CD4-positive, alpha-beta T cell (primary cell): ENCODE measurements at regions not wholly inside any gene's neighbourhood (a gene's known extent, or its start where the extent isn't known, plus 50 kb on each side); places are given as distances from the start of the nearest gene placed in this dataset.

Source experiments
- ATAC-seq: fragments of 200-7000 bp; cut with Tn5 transposase; one replicate; pipeline ENCODE4 v1.10.0; 2022; ENCODE audit warnings: mild to moderate bottlenecking; ENCODE audit not compliant: poor library complexity
- CTCF ChIA-PET: fragments of 350-600 bp; sonication (Branson Sonifier 250); formaldehyde crosslinking; loops from one replicate; lab custom pipeline; 2021; ENCODE audit warnings: antibody characterized with exemption, inconsistent platforms; lab: Charles Lee
- POLR2A ChIA-PET: fragments of 350-600 bp; sonication (Branson Sonifier 250); formaldehyde crosslinking; loops from one replicate; lab custom pipeline; 2021; ENCODE audit warnings: antibody characterized with exemption, inconsistent platforms; lab: Charles Lee
- DNase-seq, 14 experiments: peaks; one replicate each; pipeline ENCODE4 v3.0.0-alpha.2; 2013 to 2020; ENCODE audit warnings: mixed read lengths in 2 of 14
- H3K27ac ChIP-seq, 2 donors: one replicate each; pipeline versions ENCODE4 v1.5.1 to v1.7.0; 2013; ENCODE audit warnings: low read length in 2 of 2, low read depth in 1 of 2, mild to moderate bottlenecking in 1 of 2
- H3K27me3 ChIP-seq, 2 experiments: 1 replicate in 1 of 2; 2 replicates in 1 of 2; pipeline versions ENCODE4 v1.6.1 to v1.7.0; 2013; ENCODE audit warnings: low read length in 2 of 2, control low read depth in 1 of 2, mild to moderate bottlenecking in 1 of 2, moderate library complexity in 1 of 2; ENCODE audit not compliant: insufficient read depth in 2 of 2, control insufficient read depth in 1 of 2
- H3K36me3 ChIP-seq: one replicate; pipeline ENCODE4 v1.6.1; 2013; ENCODE audit warnings: low read length, control low read depth; ENCODE audit not compliant: insufficient read depth
- H3K4me1 ChIP-seq: one replicate; pipeline ENCODE4 v1.6.1; 2013; ENCODE audit warnings: low read length, control low read depth; ENCODE audit not compliant: insufficient read depth
- H3K4me3 ChIP-seq: one replicate; pipeline ENCODE4 v1.5.1; 2013; ENCODE audit warnings: mild to moderate bottlenecking, low read length, moderate library complexity
- H3K9me3 ChIP-seq, 2 experiments: 1 replicate in 1 of 2; 2 replicates in 1 of 2; pipeline versions ENCODE4 v1.6.1 to v1.7.0; 2013; ENCODE audit warnings: low read length in 2 of 2, mild to moderate bottlenecking in 2 of 2, control low read depth in 1 of 2, moderate library complexity in 1 of 2; ENCODE audit not compliant: control insufficient read depth in 1 of 2, insufficient read depth in 1 of 2
- H3K27ac Mint-ChIP-seq: one replicate; pipeline ENCODE4 v1.8.0; 2020; ENCODE audit warnings: mixed read lengths
- H3K27me3 Mint-ChIP-seq: one replicate; pipeline ENCODE4 v1.8.0; 2021; ENCODE audit warnings: mixed read lengths
- H3K36me3 Mint-ChIP-seq: one replicate; pipeline ENCODE4 v1.8.0; 2021; ENCODE audit warnings: low read depth, mixed read lengths
- H3K4me1 Mint-ChIP-seq: one replicate; pipeline ENCODE4 v1.8.0; 2021; ENCODE audit warnings: low read depth, mixed read lengths
- H3K4me3 Mint-ChIP-seq: one replicate; pipeline ENCODE4 v1.8.0; 2020; ENCODE audit warnings: mild to moderate bottlenecking, mixed read lengths
- H3K9me3 Mint-ChIP-seq: one replicate; pipeline ENCODE4 v1.8.0; 2020; ENCODE audit warnings: mixed read lengths
- intact Hi-C, 2 experiments: fragments of 100-400 bp; cut with DNase I in 1 of 2; cut with micrococcal nuclease in 1 of 2; formaldehyde crosslinking; loops; one replicate each; pipeline versions ENCODE4 v1.15.1 to v1.9.0; 2023 to 2025; cut with DNase I, micrococcal nuclease
- TF ChIP-seq, protein P1 (sequence below): fragments of 200-600 bp; IDR thresholded peaks from one replicate; pipeline ENCODE4 v1.8.0; 2022; ENCODE audit warnings: antibody characterized with exemption, mild to moderate bottlenecking

DNA sequence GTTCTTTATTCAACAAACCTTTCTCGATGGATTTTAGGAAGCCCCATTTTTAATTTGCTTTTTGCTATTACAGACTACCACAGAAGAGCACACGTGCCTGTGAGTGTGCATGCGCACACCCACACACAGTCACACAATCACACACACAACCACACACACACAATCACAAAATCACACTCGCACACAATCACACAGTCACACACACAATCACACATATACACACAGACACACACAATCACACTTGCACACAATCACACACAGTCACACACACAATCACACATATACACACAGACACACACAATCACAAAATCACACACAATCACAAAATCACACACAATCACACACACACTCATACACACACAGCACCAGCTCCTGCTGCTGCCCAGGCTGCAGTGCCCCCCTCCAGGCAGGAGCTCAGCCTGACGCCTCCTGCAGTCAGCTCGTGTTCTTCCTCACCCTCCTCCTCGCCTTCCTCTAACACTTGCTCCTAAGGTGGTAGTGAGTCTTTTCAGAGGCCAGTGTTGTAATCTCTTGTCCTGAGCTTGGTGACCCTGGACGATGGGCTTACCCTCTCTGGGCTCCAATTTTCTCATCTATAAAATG, 125.0 kb upstream of the SOX1 start:
- Mint-ChIP-seq H3K4me3 (no peak overlapping the region), H3K36me3 (no peaks in the 10 kb centered on the region), H3K27me3 (peaks cover 38% of the 10 kb centered on the region), H3K4me1 (no peaks in the 10 kb centered on the region), H3K27ac (no peak overlapping the region), H3K9me3 (no peaks in the 10 kb centered on the region)
- intact Hi-C loops, result no loop called here
- TF ChIP-seq, protein P1, sequence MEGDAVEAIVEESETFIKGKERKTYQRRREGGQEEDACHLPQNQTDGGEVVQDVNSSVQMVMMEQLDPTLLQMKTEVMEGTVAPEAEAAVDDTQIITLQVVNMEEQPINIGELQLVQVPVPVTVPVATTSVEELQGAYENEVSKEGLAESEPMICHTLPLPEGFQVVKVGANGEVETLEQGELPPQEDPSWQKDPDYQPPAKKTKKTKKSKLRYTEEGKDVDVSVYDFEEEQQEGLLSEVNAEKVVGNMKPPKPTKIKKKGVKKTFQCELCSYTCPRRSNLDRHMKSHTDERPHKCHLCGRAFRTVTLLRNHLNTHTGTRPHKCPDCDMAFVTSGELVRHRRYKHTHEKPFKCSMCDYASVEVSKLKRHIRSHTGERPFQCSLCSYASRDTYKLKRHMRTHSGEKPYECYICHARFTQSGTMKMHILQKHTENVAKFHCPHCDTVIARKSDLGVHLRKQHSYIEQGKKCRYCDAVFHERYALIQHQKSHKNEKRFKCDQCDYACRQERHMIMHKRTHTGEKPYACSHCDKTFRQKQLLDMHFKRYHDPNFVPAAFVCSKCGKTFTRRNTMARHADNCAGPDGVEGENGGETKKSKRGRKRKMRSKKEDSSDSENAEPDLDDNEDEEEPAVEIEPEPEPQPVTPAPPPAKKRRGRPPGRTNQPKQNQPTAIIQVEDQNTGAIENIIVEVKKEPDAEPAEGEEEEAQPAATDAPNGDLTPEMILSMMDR, result no peak
- H3K36me3 ChIP-seq, result no peaks in the 10 kb centered on the region
- CTCF ChIA-PET, result no interaction called here
- DNase-seq (no peak), ATAC-seq (no peak)
- POLR2A ChIA-PET, result no interaction called here
- H3K4me1 ChIP-seq, result no peaks in the 10 kb centered on the region
- no peak overlapping the region for H3K27ac ChIP-seq
- H3K9me3 ChIP-seq, result peaks cover 0 to 17% of the 10 kb centered on the region in 2 experiments
- no peak overlapping the region for H3K4me3 ChIP-seq
- H3K27me3 ChIP-seq, result peaks cover 0 to 4% of the 10 kb centered on the region in 2 experiments

DNA sequence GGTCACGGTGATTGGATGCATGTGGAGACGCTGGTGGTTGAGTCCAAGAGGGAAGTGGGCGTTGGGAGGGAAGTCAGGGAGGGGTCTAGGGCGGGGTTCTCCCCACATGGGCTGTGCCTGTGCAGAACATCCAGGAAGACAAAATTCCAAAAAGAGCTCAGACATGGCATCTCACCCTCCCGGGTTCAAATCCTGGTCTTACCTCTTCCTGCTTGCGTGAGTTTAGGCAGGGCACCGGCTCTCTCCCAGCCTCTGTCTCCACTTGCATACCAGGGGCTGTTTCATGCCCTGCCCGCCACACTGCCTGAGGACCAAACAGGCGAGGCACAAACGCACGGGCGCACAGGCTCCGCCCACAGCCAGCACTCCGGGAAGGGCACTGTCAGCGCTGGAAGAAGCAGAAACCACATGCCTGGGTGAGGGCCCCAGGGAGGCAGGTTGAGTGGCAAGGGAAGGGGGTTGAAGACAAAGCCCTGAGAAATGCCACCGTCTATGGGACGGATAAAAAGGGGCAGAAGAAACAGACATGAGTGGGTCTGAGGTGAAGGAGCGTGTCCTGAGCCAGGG, 123.6 kb upstream of the SOX1 start:
- CTCF ChIA-PET, result no interaction called here

DNA sequence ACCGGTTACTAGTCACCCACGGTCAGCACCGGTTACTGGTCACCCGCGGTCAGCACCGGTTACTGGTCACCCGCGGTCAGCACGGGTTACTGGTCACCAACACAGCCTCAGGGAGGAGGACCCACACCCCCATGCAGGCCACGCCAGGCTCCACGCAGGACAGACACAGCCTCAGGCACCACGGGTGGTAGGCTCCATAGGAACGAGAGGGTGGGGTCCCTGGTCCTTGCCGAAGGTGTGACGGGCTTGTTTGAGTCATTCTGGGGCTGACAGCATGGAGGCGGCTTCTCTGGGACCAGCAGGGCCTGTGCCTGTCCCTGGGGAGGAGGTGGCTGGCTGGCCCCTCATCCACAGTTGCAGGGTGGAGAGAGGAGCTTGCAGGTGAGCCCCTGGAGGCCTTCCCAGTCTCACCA, 122.8 kb upstream of the SOX1 start:
- no peak for DNase-seq
- intact Hi-C loops, result no loop called here
- Histone ChIP-seq H3K4me1 (no peaks in the 10 kb centered on the region), H3K27me3 (peaks cover 0 to 3% of the 10 kb centered on the region in 2 experiments), H3K27ac (no peak overlapping the region), H3K4me3 (no peak overlapping the region), H3K9me3 (peaks cover 0 to 23% of the 10 kb centered on the region in 2 experiments), H3K36me3 (no peaks in the 10 kb centered on the region)
- Mint-ChIP-seq H3K27me3 (peaks cover 32% of the 10 kb centered on the region), H3K36me3 (no peaks in the 10 kb centered on the region), H3K4me1 (no peaks in the 10 kb centered on the region), H3K9me3 (no peaks in the 10 kb centered on the region), H3K27ac (no peak overlapping the region), H3K4me3 (no peak overlapping the region)
- ChIA-PET CTCF (no interaction called here), POLR2A (no interaction called here)
- ATAC-seq, result no peak
- TF ChIP-seq, protein P1, result no peak

More for the DNA sequence above, 123.6 kb upstream of the SOX1 start:
- TF ChIP-seq, protein P1, result no peak
- intact Hi-C loops, result no loop called here
- Mint-ChIP-seq H3K4me1 (no peaks in the 10 kb centered on the region), H3K27me3 (peaks cover 38% of the 10 kb centered on the region), H3K9me3 (no peaks in the 10 kb centered on the region), H3K4me3 (no peak overlapping the region), H3K27ac (no peak overlapping the region), H3K36me3 (no peaks in the 10 kb centered on the region)
- Histone ChIP-seq H3K36me3 (no peaks in the 10 kb centered on the region), H3K9me3 (peaks cover 0 to 17% of the 10 kb centered on the region in 2 experiments), H3K27ac (no peak overlapping the region), H3K4me1 (no peaks in the 10 kb centered on the region), H3K27me3 (peaks cover 0 to 4% of the 10 kb centered on the region in 2 experiments), H3K4me3 (no peak overlapping the region)
- DNase-seq (no peak), ATAC-seq (no peak)
- POLR2A ChIA-PET, result no interaction called here
